Fibroblast of the aortic adventitia (primary cell): ENCODE measurements at regions not wholly inside any gene's neighbourhood (a gene's known extent, or its start where the extent isn't known, plus 50 kb on each side); places are given as distances from the start of the nearest gene placed in this dataset.
A peak's percentile ranks its signal among the peaks of the same experiment; 100 is the strongest.

Experiments used
- DNase-seq: peaks from one replicate; pipeline ENCODE4 v3.0.0-alpha.2; 2010; ENCODE audit warnings: low read depth
- H3K4me3 ChIP-seq: 2 replicates; pipeline ENCODE4 v1.5.1; 2011; ENCODE audit warnings: low read depth, mild to moderate bottlenecking, control low read depth, low read length, moderate library complexity
- CTCF ChIP-seq: IDR thresholded peaks from 2 replicates; pipeline ENCODE4 v1.5.1; 2011; ENCODE audit warnings: mild to moderate bottlenecking, low read length, control low read depth, inconsistent platforms; ENCODE audit not compliant: insufficient read depth

DNA sequence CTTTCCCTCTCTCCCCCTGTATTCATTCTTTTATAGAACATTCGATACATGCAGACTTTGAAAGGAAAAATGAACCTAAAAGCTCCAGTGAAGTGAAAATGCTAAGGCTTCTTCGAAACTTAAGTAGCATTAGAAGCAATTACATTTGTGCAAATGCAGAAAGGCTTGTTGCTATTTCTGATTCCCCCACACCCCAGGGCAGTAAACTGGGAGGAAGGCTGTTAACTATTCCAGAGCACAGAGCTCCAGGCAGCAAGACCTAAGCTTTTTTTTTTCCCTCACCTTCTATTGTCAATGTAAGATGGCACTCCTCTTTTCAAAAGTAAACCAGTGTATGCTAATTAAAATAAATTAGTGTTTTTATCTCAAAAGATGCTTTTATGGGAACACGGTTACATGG, 448.9 kb upstream of the TBX3 start:
- no peak for TF ChIP-seq CTCF
- H3K4me3 ChIP-seq = no peak overlapping the region
- DNase-seq = no peak

DNA sequence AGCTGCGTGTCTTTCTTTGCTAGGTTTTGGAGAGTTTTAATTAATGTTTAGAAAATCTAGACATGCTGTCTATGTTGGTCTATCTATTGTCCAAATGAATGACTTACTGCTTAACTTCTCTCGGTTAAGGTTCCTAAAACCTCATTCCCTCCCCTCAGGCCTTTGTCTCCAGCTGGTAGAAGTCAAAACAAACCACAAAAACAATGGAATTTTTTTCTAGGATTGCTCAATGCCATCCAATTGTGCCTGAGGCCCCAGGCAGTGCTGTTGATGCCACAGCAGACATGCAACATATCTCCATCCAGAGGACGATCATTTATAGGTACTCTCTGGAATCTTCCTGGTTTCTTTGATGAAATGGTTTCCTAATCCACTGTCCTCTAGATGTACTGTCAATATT, 448.2 kb upstream of the TBX3 start:
- TF ChIP-seq CTCF = no peak
- no peak overlapping the region for H3K4me3 ChIP-seq
- peak; percentile 68 for DNase-seq

GRCh38 chr12:115129727-115130126, 445.8 kb upstream of the TBX3 start:
- no peak overlapping the region for H3K4me3 ChIP-seq
- TF ChIP-seq CTCF = no peak
- no peak for DNase-seq

- no peak for DNase-seq
- H3K4me3 ChIP-seq = no peak overlapping the region
- no peak for TF ChIP-seq CTCF
Measured at GRCh38 chr12:115121053-115121452, 437.1 kb upstream of the TBX3 start.

DNA sequence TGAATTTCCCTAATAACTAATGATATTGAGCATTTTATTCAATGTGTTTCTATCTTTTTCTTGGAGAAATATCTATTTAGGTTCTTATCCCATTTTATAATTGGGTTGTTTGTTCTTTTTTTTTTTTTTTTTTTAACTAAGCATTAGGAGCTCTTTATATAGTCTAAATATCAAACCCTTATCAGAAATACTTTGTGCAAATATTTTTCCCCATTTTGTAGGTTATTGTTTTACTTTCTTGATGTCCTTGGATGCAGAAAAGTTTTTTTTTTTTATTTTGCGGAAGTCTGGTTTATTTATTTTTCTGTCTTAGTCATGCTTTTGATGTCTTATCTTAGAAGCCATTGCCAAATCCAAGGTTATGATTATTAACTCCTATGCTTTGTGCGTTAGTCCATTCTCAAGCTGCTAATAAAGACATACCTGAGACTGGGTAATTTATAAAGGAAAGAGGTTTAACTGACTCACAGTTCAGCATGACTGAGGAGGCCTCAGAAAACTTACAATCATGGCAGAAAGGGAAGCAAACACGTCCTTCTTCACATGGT, 434.3 kb upstream of the TBX3 start:
- TF ChIP-seq CTCF = no peak
- peak; percentile 30 for DNase-seq

DNA sequence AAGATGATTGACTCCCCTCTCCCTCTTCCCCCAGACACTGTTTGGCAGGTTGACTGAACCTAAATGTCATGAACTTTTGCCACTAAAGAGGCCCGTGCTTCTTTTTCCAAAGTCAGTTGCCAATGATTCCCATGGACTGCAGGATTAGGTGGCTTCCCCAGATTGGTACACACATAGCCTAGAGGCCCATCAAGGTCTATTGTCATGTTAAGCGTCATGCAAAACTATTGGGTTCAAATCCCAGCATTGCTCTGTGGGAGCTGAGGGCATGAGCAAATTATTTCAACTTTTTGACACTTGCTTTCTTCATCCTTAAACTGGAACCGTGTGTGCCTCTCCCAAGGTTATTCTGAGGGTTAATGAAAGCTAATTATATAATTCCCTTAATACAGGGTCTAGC, 430.2 kb upstream of the TBX3 start:
- TF ChIP-seq CTCF = no peak
- H3K4me3 ChIP-seq = no peak overlapping the region
- DNase-seq = no peak

More for the DNA sequence above, 434.3 kb upstream of the TBX3 start:
- no peak overlapping the region for H3K4me3 ChIP-seq

- TF ChIP-seq CTCF = no peak
- DNase-seq = no peak
- H3K4me3 ChIP-seq = no peak overlapping the region
Measured at GRCh38 chr12:115109863-115110262, 425.9 kb upstream of the TBX3 start.
